Gastrocnemius medialis (tissue), 4 donors: ENCODE measurements at regions not wholly inside any gene's neighbourhood (a gene's known extent, or its start where the extent isn't known, plus 50 kb on each side); places are given as distances from the start of the nearest gene placed in this dataset.

ENCODE experiments used
- CTCF ChIP-seq, 5 experiments: fragments of 450-650 bp in 3 of 5; fragments of 200-600 bp in 2 of 5; sonication (generic) in 2 of 5; IDR thresholded peaks in 4 of 5; conservative IDR thresholded peaks in 1 of 5; 1 replicate in 4 of 5; 2 replicates in 1 of 5; pipeline ENCODE4 v1.5.1; 2016 to 2019; ENCODE audit warnings: antibody characterized with exemption in 5 of 5, mild to moderate bottlenecking in 3 of 5, moderate library complexity in 3 of 5
- POLR2A ChIP-seq, 2 donors: fragments of 450-650 bp; IDR thresholded peaks; one replicate each; pipeline ENCODE4 v1.6.1; 2017; ENCODE audit warnings: antibody characterized with exemption in 2 of 2, mild to moderate bottlenecking in 2 of 2, moderate library complexity in 2 of 2

- TF ChIP-seq CTCF (IDR thresholded peaks at IDR 0.05 in 4 of 5, conservative IDR thresholded peaks at IDR 0.05 in 1 of 5), result no peak
- no peak for TF ChIP-seq POLR2A (IDR thresholded peaks at IDR 0.05)
Measured at GRCh38 chr6:95404777-95405176, 172.6 kb upstream of the MANEA start.
